Daoy (cell line): ENCODE measurements at regions not wholly inside any gene's neighbourhood (a gene's known extent, or its start where the extent isn't known, plus 50 kb on each side); places are given as distances from the start of the nearest gene placed in this dataset.
"Not testable (repeated sequence)": the region's sequence is repeated elsewhere in the genome, so short reads cannot be mapped to it uniquely, and the experiment has no call there.

Source experiments
- DNase-seq: peaks from one replicate; pipeline ENCODE4 v3.0.0-alpha.2; 2015; ENCODE audit warnings: low read depth

- DNase-seq = not testable (repeated sequence)
These were observed 243.7 kb upstream of the FOXN3 start for GRCh38 chr14:89660625-89661233.

- no peak for DNase-seq
These were observed 243.1 kb upstream of the FOXN3 start for GRCh38 chr14:89660166-89660565.

- DNase-seq = no peak
These were observed 242.1 kb upstream of the FOXN3 start for GRCh38 chr14:89658977-89659670.

GRCh38 chr14:89657014-89657413, 240.0 kb upstream of the FOXN3 start:
- DNase-seq = no peak

- no peak for DNase-seq
These were observed 238.0 kb upstream of the FOXN3 start for GRCh38 chr14:89654998-89655397.

GRCh38 chr14:89652352-89652751, 235.3 kb upstream of the FOXN3 start:
- DNase-seq = no peak

- no peak for DNase-seq
These were observed 234.8 kb upstream of the FOXN3 start for GRCh38 chr14:89651805-89652204.

- DNase-seq = no peak
These were observed 233.3 kb upstream of the FOXN3 start for GRCh38 chr14:89650077-89650978.

- no peak for DNase-seq
These were observed 232.5 kb upstream of the FOXN3 start for GRCh38 chr14:89649451-89650075.

- no peak for DNase-seq
These were observed 231.9 kb upstream of the FOXN3 start for GRCh38 chr14:89648924-89649323.

GRCh38 chr14:89648510-89648909, 231.5 kb upstream of the FOXN3 start:
- no peak for DNase-seq

GRCh38 chr14:89646971-89647370, 229.9 kb upstream of the FOXN3 start:
- DNase-seq = no peak

GRCh38 chr14:89644641-89645040, 227.6 kb upstream of the FOXN3 start:
- DNase-seq = no peak

GRCh38 chr14:89641495-89642175, 224.6 kb upstream of the FOXN3 start:
- DNase-seq = no peak

- DNase-seq = no peak
These were observed 223.1 kb upstream of the FOXN3 start for GRCh38 chr14:89640141-89640540.

GRCh38 chr14:89639687-89640086, 222.7 kb upstream of the FOXN3 start:
- no peak for DNase-seq

GRCh38 chr14:89638891-89639290, 221.9 kb upstream of the FOXN3 start:
- no peak for DNase-seq

- DNase-seq = no peak
These were observed 220.5 kb upstream of the FOXN3 start for GRCh38 chr14:89637581-89637980.

- DNase-seq = no peak
These were observed 218.6 kb upstream of the FOXN3 start for GRCh38 chr14:89635615-89636014.

- no peak for DNase-seq
These were observed 217.0 kb upstream of the FOXN3 start for GRCh38 chr14:89634037-89634436.

- DNase-seq = peak; percentile 29
These were observed 213.2 kb upstream of the FOXN3 start for GRCh38 chr14:89630101-89630829.
